ENCODE measurements at regions not wholly inside any gene's neighbourhood (a gene's known extent, or its start where the extent isn't known, plus 50 kb on each side); places are given as distances from the start of the nearest gene placed in this dataset.

DNA sequence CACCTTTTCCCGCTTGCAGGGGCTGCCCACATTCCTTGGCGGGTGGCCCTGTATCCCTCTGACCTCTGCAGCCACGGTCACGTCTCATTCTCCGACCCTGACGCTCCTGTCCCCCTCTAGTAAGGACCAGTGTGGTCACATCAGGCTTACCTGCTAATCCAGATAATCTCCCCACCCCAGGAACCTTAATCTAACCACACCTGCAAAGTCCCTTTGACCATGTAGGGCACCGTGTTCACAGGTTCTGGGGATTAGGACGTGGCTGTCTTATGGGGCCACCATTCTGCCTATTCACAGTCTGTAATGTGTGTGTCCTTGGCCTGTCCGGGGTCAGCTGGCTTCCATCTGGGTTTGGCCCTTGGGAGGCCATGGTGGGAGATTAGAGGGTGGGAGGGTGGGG is 368.9 kb downstream of the AACS start:
- no peak for DNase-seq (ENCODE audit: low spot score)

DNA sequence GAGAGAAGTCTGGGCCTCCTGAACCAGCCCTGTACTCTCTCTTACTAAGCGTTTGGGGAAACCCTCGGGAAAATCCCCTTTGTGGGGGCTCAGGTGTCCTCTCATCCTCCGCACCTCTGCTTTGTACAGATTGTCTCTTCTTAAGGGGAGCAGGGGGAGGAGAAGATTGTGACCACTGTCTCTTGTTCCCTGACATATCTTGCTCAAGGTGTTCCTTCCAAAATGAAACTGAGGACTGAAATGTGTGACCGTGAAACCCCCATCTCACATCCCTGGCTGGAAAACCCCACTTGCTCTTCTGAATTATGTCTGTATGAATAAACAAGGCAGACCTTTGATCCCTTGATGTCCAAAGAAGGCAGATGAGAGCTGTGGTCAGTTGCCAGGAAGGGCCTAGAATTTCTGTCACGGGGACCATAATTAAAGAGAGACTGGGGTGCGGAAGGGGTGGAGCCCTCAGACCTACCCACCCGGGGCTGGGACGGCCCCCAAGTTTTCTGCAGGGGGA is 369.8 kb downstream of the AACS start:
- DNase-seq (ENCODE audit: low spot score), result no peak

GRCh38 chr12:125435871-125436270 is 370.6 kb downstream of the AACS start:
- no peak for DNase-seq (ENCODE audit: low spot score)

DNA sequence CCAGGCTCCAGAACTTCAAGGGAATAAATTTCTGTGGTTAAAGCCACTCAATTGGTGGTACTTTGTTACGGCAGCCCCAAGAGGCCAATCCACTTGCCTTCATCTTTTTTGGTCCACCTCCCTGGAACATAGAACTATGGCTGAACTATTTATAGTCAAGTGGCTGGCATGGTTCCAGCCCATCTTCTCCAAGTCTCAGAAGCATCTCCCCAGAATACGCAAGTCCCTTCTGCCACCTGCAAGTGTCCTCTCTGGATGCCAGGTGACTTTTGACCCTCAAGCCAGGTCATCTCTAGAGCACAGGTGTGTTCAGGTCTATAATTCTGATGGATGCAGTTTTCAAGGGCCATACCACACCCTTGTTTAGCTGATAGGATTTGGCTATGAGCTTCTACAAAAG is 371.5 kb downstream of the AACS start:
- no peak for DNase-seq (ENCODE audit: low spot score)

DNA sequence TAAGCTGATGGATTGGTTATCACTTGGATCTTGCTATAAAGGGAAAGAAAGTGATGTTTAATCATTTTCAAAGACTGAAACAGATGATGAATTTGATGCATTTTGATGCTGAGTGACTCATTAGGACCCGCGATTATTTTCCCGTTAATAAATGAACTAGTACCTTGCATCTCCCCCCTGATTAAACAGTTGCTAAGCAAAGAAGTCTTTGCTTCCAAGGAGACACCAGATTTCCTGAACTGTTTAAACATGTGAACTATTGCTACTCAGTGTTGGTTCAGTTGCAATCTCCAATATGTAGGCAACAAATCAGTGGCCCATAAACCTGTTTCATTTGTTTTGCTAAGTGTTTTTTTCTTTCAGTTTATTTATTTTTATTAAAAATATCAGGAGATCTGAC is 375.2 kb downstream of the AACS start:
- DNase-seq (ENCODE audit: low spot score), result no peak

DNA sequence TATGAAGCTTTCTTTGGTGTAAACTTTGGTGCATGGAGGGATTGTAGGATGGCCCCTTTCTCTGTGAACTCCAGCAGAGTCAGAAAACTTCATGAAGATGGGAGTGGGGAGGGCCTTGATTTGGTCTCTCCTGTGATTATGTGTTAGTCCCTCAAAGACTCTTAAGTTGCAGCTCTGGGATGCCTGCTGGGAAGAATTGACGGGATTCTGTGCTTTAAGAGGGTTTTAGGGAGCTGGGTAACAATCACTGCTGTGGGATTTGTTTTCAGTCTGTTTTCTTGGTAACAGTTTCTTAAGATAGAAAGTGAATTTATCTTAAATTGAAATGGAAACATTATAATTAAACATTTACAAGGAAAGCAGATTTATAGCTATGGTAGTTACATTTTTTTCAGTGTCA is 378.1 kb downstream of the AACS start:
- no peak for DNase-seq (ENCODE audit: low spot score)

GRCh38 chr12:125451408-125451807 is 386.2 kb downstream of the AACS start:
- no peak for DNase-seq (ENCODE audit: low spot score)

DNA sequence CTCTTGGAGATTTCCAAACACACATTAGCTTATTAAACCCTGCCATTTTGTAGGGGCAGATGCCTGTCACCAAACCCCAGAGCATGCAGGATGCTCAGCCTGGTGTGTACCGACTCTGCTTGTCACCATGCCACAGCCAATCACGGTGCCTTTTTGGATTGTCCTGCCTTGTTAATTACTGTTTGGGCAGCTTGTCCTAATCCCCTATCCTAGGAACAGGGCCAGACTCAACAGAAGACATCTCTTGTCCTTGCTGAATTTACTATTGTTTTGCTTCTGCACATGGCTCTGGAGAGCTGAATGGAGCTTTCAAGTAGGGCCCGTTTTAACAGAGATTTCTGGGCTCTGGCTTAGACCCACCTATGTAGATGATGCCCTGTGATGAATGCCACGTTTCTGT is 388.5 kb downstream of the AACS start:
- no peak for DNase-seq (ENCODE audit: low spot score)

- DNase-seq (ENCODE audit: low spot score), result no peak
Observed at GRCh38 chr12:125454291-125454690, 389.1 kb downstream of the AACS start.

DNA sequence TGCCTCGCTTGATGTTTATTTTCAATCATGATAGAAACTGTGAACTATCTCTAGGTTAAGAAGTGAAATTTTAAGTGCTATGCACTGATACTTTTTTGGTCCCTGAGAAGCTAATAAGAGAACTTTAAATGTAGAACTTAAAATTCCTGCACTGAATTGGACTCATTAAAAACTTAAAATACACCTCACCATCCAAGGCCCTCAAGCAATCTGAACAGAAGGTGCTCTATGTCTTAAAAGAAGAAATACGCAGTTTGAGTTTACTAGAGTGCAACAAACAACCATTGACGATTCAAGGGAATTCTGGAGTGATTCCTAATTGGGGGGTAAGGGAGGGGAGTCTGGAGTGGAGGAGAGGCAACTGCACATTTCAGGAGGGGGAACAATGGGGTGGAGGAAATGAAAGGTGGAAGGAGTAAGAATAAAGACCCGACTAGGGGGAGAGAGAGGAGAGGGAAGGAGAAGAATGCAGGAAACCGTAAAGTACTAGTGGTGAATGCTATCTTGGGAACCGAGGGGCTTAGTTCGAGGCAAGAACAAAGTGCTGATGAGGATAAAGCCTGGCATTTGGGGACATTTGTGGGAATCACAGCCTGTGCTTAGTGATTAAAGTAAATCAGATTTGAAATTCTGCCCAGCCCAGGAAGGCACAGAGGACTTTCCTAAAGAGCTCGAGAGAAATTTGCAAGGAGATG is 389.7 kb downstream of the AACS start:
- DNase-seq (ENCODE audit: low spot score), result no peak

- DNase-seq (ENCODE audit: low spot score), result no peak
Observed at GRCh38 chr12:125455556-125455955, 390.3 kb downstream of the AACS start.

- DNase-seq (ENCODE audit: low spot score), result no peak
Observed at GRCh38 chr12:125458552-125459268, 393.5 kb downstream of the AACS start.

DNA sequence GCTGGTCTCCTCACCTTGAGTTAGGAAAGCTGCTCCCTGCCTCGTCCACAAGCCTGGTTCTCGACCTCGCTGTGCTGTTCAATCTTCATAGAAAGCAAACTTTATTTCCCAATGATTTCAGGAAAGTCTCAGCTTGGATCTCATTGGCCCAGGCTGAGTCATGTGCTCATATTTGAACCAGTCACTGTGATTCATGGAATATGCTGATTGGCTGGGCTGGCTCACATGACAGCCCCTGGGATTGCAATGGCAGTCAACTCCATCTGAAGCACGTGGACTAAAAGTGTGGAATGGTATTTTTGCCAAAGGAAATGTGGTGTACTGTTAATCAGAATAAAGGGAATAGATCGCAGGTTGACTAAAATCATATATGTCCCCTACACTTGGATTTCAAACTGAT is 396.6 kb downstream of the AACS start:
- no peak for DNase-seq (ENCODE audit: low spot score)

DNA sequence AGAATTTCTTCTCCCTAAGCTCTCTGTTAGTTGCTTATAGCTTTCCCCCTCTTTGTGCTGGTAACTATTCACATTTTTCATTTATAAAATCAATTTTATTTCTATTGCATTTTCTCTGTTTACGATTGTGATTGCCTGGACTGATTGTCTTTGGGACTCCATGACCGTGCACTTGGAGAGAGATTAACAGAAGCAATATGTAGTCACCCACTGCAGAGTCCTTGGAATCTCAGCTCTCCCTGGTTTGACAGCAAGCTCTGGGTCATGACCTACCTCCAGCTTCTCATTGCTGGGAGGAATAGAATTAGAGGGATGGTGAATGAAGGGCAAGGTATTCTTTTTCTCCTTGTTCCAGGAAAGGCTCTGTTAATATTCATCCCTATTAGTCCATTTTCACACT is 398.2 kb downstream of the AACS start:
- DNase-seq (ENCODE audit: low spot score), result no peak

DNA sequence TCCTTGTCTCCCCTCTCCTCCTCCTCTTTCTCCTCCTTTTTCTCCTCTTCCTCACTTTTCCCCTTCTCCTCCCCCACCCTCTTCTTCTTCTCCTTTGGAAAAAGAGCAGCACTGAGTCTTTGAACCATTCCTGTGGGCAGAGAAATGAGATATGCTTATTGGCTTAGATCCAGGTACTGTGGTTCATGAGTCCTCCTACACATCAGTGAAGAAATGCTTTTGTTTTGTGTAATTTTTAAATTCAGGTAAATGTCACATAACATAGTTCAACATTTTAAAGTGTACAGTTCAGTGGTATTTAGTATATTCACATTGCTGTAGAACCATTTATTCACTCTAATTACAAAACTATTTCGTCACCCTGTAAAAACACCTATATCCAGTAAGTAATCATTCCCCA is 402.1 kb downstream of the AACS start:
- DNase-seq (ENCODE audit: low spot score), result no peak

DNA sequence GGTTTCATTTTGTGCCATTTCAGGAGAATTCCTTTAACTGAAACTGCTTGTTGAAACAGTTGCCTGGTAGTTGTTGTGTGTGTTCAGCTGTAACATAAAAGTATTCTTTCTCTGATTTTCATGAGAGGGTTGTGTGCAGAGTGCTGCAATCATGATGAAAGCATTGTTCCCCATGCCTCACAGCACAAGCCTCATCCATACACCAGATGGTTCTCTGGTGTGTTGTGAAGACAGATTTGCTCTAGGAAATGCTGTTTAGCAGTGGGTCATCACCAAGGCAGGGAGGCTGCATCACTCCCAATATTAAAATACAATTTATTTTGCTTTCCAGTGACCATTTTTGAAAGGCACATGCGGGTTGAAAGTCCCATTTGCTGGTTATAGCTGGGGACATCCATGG is 404.4 kb downstream of the AACS start:
- no peak for DNase-seq (ENCODE audit: low spot score)

DNA sequence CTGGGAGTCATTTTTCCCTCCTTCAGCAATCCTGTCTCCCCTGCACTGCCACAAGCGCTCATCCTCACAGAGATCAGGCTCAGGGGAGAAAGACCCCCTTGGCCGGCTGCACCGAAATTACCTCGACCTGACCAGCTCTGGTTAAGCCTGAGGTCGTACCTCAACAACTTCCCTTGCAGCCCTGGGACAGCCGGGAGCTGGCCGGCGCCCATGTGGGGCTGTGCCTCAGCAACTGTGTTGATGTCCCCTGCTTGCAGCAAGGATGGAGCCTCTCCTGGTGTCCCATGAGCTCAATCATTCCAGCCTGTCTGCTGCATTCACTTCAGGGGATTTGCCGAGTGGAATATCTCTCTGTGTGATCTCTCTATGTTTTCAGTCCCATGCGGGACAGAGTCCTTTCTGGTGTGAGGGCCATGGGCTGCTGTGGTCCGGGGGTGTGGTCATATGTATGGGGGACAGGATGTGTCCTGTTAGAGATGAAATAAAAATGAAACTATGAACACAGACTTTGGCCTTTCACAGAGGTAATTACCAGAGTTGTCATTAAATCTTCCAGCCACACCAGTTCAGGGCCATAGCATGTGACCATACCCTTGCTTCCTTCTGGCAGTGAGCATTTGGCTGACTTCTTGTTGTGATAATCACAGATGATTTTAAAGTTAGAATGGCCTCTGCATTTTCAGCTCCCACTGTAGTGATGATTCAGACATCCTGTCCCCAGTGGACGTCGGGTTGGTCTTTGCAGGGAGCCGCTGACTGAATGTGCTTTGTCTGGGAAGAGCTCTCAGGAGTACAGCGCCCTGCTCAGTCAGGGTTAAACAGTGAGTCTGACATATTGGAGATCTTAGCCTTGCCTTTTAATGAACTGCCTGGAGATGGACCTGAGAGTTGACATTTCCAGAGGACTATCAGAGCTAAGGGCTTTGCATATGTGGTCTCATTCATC is 405.9 kb downstream of the AACS start:
- no peak for DNase-seq (ENCODE audit: low spot score)

DNA sequence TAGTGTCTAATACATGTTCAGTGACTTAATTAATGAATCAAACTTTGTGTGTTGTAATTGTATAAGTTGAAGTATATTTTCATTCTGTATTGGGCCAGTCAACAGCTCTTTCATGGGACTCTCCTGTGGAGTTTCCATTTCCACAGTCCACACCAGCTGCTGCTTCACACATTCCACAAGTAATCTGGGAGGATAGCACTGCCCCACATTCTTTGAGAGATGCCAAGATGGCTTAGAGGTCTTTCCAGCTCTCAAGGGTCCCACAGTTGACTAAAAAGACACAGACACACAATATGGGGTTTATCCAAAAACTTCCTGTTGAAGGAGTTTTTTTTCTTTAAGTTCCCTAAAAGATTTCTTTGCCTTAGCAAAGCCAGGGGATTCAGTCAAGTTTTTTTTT is 408.3 kb downstream of the AACS start:
- no peak for DNase-seq (ENCODE audit: low spot score)

- DNase-seq (ENCODE audit: low spot score), result no peak
Observed at GRCh38 chr12:125487336-125487735, 422.1 kb downstream of the AACS start.

DNA sequence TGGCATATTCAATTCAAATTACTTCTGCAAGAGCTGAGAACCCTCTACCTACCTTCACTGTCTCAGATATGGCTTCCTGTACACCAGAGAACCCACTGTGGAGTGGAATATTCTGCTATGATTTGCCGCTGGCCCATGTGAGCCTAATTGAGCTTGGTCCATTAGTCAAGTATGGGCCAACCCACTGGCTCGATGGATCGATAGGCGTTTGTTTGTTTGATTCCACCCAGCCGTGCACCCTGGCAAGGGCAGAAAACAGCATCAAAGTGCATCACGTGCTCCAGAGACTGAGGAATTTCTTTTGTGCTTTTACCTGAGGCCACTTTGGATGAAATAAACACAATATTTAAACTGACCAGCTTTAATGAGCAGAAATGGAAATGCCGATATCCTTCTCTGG is 426.3 kb downstream of the AACS start:
- no peak for DNase-seq (ENCODE audit: low spot score)

DNA sequence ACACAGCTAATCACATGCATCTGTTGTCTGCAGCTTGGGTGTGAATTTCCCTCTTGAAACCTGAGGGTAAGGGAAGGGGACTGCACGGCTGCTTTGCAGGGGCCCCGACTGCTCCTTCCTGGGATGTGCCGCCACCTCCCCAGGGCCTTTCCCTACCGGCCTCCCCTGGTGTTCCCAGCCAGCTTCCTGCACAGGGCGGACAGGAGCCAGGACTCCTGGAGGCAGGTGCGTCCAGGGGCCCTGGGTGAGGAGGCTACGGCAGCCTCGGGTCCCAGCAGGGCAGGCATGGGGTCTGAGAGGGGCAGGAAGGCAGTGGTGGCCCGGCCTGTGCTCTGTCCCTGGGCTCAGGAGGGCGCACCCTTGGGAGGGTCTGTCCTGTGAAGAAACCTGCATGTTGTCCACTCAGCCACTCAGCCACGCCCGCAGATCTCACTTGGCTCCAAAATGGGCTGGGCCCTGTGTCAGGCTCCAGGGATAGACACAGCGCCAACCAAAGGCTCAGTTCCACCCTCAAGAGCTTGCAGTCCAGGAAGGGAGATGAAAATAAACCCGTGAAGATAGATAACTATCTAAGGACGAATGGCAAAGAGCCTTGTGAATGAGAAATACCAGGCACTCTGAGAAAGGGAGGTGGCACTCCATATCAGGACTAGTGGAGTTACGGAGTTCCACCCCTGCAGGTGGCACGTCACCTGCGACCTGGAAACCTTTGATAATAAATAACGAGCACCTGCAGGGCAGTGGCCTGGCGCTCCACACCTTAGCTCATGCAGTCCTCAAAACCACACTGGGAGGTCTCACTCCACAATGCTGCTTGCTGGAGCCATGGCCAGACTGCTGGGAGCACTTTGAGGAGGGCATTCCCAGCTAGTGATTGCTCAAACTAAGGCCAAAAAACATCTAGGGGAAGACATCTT is 427.4 kb downstream of the AACS start:
- no peak for DNase-seq (ENCODE audit: low spot score)

All from AG08396 (cell line).